Thymus (tissue), 11 donors: ENCODE measurements at regions not wholly inside any gene's neighbourhood (a gene's known extent, or its start where the extent isn't known, plus 50 kb on each side); places are given as distances from the start of the nearest gene placed in this dataset.
"Not testable (repeated sequence)": the region's sequence is repeated elsewhere in the genome, so short reads cannot be mapped to it uniquely, and the experiment has no call there.

ENCODE experiments used
- DNase-seq, 9 donors: peaks; one replicate each; pipeline ENCODE4 v3.0.0-alpha.2; 2013; ENCODE audit warnings: low spot score in 9 of 9, low read depth in 6 of 9, missing footprints in 1 of 9
- H3K27ac ChIP-seq, 2 donors: one replicate each; pipeline ENCODE4 v1.5.1; 2013; ENCODE audit warnings: control low read depth in 1 of 2, low read depth in 1 of 2, low read length in 1 of 2, mild to moderate bottlenecking in 1 of 2, moderate library complexity in 1 of 2
- H3K27me3 ChIP-seq, 2 donors: one replicate each; pipeline ENCODE4 v1.5.1; 2013; ENCODE audit warnings: low read length in 1 of 2; ENCODE audit not compliant: control insufficient read depth in 2 of 2, insufficient read depth in 1 of 2
- H3K36me3 ChIP-seq, 2 donors: one replicate each; pipeline ENCODE4 v1.5.1; 2013; ENCODE audit warnings: low read length in 1 of 2, mild to moderate bottlenecking in 1 of 2, moderate library complexity in 1 of 2; ENCODE audit not compliant: control insufficient read depth in 2 of 2, insufficient read depth in 2 of 2
- H3K4me1 ChIP-seq, 2 donors: one replicate each; pipeline ENCODE4 v1.5.1; 2013; ENCODE audit warnings: low read length in 2 of 2; ENCODE audit not compliant: control insufficient read depth in 2 of 2, insufficient read depth in 2 of 2
- H3K4me3 ChIP-seq, 2 donors: one replicate each; pipeline ENCODE4 v1.5.1; 2013; ENCODE audit warnings: low read length in 2 of 2, control low read depth in 1 of 2, mild to moderate bottlenecking in 1 of 2
- H3K9me3 ChIP-seq, 2 donors: one replicate each; pipeline ENCODE4 v1.5.1; 2013; ENCODE audit warnings: low read length in 1 of 2, mild to moderate bottlenecking in 1 of 2; ENCODE audit not compliant: control insufficient read depth in 2 of 2, insufficient read depth in 1 of 2
- WGBS: extraction: QIAGEN DNeasy Blood & Tissue Kit; methylation state at CpG from one replicate; pipeline ENCODE4 v1.1.7; 2013; 5-methylcytosine and 5-hydroxymethylcytosine counted together
- donor health status: healthy.

DNA sequence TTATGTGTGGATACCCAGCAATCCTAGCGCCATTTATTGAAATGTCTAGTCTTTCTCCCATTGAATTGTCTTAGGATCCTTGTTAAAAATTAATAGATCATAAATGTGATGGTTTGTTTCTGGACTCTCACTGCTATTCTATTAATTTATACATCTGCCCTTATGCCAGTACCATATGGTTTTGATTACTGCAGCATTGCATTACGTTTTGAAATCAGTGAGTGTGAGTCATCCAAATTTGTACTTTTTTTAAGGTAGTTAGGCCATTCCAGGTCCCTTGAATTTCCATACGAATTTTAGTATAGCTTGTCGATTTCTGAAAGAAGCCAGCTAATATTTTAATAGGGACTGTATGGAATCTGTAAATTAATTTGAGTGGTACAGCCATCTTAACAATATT is 648.6 kb upstream of the ZNF385D start:
- H3K9me3 ChIP-seq = no peaks in the 10 kb centered on the region
- no peaks in the 10 kb centered on the region for H3K36me3 ChIP-seq
- H3K4me3 ChIP-seq = no peak overlapping the region
- H3K27me3 ChIP-seq = no peaks in the 10 kb centered on the region
- H3K4me1 ChIP-seq = no peaks in the 10 kb centered on the region
- no peak overlapping the region for H3K27ac ChIP-seq
- WGBS = 86% methylated on average over 4 of the region's 4 CpGs
- no peak for DNase-seq

DNA sequence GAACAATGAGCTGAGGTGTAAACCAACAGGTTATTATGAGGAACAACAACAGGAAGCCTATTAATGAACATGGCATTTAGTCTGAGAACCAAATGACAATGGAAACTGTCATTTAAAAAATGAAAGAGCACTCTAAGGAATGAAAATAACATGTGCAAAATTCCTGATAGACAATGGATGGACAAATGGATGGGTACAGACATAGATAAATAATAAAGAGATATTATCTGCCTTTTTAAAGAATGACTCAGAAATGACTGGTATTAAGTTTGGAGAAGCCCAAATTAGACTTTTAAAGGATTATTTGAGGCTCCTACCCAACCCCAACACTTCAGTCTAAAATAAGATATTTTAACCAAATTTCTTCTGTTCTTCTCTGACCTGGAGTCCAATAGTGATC is 650.5 kb upstream of the ZNF385D start:
- Histone ChIP-seq H3K36me3 (no peaks in the 10 kb centered on the region), H3K27ac (no peak overlapping the region), H3K4me3 (no peak overlapping the region), H3K4me1 (no peaks in the 10 kb centered on the region), H3K27me3 (no peaks in the 10 kb centered on the region), H3K9me3 (no peaks in the 10 kb centered on the region)
- DNase-seq = no peak

DNA sequence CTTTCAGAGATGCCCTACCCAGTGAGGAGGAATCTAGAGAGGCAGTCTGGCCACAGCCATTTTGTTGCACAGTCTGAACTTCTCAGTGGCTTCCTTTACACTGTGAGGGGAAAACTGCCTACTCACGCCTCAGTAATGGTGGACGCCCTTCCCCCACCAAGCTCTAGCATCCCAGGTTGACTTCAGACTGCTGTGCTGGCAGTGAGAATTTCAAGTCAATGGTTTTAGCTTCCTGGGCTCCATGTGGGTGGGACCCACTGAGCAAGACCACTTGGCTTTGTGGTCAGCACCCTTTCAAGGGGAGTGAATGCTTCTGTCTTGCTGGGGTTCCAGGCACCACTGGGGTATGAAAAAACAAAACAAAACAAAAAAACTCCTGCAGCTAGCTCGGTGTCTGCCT is 663.2 kb upstream of the ZNF385D start:
- no peaks in the 10 kb centered on the region for H3K36me3 ChIP-seq
- DNase-seq = no peak
- H3K4me3 ChIP-seq = no peak overlapping the region
- H3K27me3 ChIP-seq = no peaks in the 10 kb centered on the region
- no peaks in the 10 kb centered on the region for H3K4me1 ChIP-seq
- H3K9me3 ChIP-seq = peaks cover 0 to 10% of the 10 kb centered on the region in 2 donors
- WGBS = 91% methylated on average over 3 of the region's 3 CpGs
- H3K27ac ChIP-seq = no peak overlapping the region

DNA sequence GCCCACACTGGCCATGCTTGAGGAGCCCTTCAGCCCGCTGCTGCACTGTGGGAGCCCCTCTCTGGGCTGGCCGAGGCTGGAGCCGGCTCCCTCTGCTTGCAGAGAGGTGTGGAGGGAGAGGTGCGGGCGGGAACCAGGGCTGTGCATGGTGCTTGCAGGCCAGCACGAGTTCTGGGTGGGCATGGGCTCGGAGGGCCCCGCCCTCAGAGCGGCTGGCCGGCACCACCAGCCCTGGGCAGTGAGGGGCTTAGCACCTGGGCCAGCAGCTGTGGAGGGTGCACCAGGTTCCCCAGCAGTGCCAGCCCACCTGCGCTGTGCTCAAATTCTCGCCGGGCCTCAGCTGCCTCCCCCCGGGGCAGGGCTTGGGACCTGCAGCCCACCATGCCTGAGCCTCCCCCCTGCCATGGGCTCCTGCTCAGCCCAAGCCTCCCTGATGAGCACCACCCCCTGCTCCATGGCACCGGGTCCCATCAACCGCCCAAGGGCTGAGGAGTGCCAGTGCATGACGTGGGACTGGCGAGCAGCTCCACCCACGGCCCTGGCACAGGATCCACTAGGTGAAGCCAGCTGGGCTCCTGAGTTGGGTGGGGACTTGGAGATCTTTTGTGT is 665.9 kb upstream of the ZNF385D start:
- not testable (repeated sequence) for DNase-seq

DNA sequence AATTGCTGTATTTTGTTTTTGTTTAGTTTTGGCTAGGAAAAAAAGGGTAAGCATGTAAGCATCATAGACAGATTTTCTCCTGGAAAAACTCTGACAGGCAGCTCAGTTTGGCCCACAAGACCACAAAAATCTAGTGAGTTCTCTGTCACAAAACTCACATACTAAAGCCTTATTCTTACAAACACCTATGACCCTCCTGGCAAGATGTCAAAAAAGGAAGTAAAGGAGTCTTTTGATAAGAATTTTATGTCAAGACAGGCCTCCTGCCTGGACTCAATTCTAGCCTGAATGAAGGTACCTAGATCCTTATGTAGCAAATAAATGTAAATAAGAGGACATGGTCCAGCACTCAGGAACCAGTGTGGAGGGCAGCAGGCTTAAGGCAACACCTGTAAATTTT is 668.3 kb upstream of the ZNF385D start:
- Histone ChIP-seq H3K27me3 (no peaks in the 10 kb centered on the region), H3K9me3 (peaks cover 0 to 10% of the 10 kb centered on the region in 2 donors), H3K27ac (no peak overlapping the region), H3K4me1 (no peaks in the 10 kb centered on the region), H3K36me3 (no peaks in the 10 kb centered on the region), H3K4me3 (no peak overlapping the region)
- no peak for DNase-seq

More for the DNA sequence above, 665.9 kb upstream of the ZNF385D start:
- not testable (repeated sequence) for H3K36me3 ChIP-seq, H3K27me3 ChIP-seq, H3K27ac ChIP-seq, H3K4me3 ChIP-seq, H3K4me1 ChIP-seq
- 88% methylated on average over 19 of the region's 19 CpGs for WGBS
- H3K9me3 ChIP-seq = peaks cover 0 to 10% of the 10 kb centered on the region in 2 donors

DNA sequence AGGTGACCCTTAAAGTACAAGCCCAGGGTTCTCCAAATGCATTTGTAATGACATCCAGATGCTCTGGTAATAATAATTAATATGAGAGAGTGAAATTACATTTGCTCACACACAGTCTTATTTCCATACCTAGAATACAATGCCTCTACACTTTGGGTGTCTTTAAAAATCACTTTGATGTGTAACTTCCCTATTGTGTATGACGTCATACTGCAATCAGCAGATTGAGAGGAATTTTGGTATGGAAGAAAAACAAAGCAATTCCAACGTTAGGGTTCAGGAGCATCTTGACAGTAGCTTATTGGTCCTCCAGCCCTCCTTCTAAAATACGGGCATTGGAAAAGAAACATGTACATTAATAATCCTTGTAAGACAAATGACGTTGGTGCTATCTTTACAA is 670.6 kb upstream of the ZNF385D start:
- peaks cover 0 to 7% of the 10 kb centered on the region in 2 donors for H3K9me3 ChIP-seq
- WGBS = 93% methylated on average over 4 of the region's 4 CpGs
- H3K36me3 ChIP-seq = no peaks in the 10 kb centered on the region
- H3K27me3 ChIP-seq = no peaks in the 10 kb centered on the region
- no peaks in the 10 kb centered on the region for H3K4me1 ChIP-seq
- no peak for DNase-seq
- H3K4me3 ChIP-seq = no peak overlapping the region
- H3K27ac ChIP-seq = no peak overlapping the region

DNA sequence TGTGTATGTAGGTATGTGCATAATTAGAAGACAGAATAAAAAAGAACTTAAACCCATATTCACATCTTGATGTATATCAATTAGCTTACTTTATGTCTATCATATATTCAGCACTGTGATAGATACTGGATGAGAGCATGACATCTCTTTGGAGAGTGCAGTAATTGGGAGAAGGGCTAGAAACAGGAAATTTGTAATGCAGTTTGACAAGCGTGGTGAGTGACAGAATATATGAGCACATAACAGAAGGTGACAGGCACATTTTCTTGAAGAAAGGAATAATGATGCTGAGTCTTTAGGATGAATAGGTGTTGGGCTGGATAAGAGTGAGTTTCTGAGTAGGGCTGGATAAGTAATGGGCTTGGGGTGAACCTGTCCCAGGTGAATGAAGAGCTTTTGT is 680.3 kb upstream of the ZNF385D start:
- H3K36me3 ChIP-seq = no peaks in the 10 kb centered on the region
- 95% methylated on average over 1 of the region's 1 CpG for WGBS
- no peaks in the 10 kb centered on the region for H3K27me3 ChIP-seq
- H3K4me3 ChIP-seq = no peak overlapping the region
- no peaks in the 10 kb centered on the region for H3K9me3 ChIP-seq
- no peaks in the 10 kb centered on the region for H3K4me1 ChIP-seq
- no peak overlapping the region for H3K27ac ChIP-seq
- DNase-seq = no peak

DNA sequence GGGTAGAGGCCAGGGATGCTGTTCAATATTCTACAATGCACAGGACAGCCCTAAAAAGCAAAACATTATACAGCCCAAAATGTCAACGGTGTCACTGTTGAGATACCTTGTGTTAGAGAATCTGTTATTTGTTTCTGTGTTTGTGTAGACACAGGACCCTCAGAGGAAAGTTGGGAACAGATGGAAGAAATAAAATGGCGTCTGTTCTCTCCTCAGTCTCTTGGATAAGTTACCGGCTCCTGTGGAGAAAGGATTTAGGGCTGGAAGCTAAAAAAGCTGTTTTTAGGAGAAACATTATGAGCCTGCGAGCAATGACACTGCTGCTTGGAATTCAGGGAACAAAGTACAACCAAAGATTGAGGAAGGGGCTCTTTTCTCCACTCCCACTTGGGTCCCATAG is 688.6 kb upstream of the ZNF385D start:
- Histone ChIP-seq H3K27ac (no peak overlapping the region), H3K36me3 (no peaks in the 10 kb centered on the region), H3K4me1 (no peaks in the 10 kb centered on the region), H3K27me3 (no peaks in the 10 kb centered on the region), H3K9me3 (no peaks in the 10 kb centered on the region), H3K4me3 (no peak overlapping the region)
- WGBS = 97% methylated on average over 4 of the region's 4 CpGs
- no peak for DNase-seq

DNA sequence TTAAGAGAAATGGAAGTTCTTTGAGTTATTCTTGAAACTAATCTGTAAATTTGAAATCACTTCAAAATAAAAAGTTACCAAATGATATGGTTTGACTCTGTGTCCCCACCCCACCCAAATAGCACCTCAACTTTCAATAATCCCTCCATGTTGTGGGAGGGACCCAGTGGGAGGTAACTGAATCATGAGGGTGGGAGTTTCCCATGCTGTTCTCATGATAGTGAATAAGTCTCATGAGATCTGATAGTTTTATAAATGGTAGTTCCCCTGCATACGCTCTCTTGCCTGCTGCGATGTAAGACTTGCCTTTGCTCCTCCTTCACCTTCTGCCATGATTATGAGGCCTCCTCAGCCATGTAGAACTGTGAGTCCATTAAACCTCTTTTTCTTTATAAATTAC is 690.7 kb upstream of the ZNF385D start:
- WGBS = 97% methylated on average over 2 of the region's 2 CpGs
- no peaks in the 10 kb centered on the region for H3K27me3 ChIP-seq
- H3K9me3 ChIP-seq = no peaks in the 10 kb centered on the region
- H3K4me1 ChIP-seq = no peaks in the 10 kb centered on the region
- no peak for DNase-seq
- no peaks in the 10 kb centered on the region for H3K36me3 ChIP-seq
- no peak overlapping the region for H3K4me3 ChIP-seq
- H3K27ac ChIP-seq = no peak overlapping the region
